Endothelial cell of hepatic sinusoid (primary cell): ENCODE measurements at regions not wholly inside any gene's neighbourhood (a gene's known extent, or its start where the extent isn't known, plus 50 kb on each side); places are given as distances from the start of the nearest gene placed in this dataset.

ENCODE experiments used
- in situ Hi-C: cut with HindIII; loops from 2 replicates; pipeline ENCODE4 v1.10.0; 2017; ENCODE audit warnings: low sequenced_read_pairs

- in situ Hi-C loops = no loop called here
Observed at GRCh38 chr12:113580437-113580836, 108.8 kb upstream of the LHX5 start.

- in situ Hi-C loops = no loop called here
Observed at GRCh38 chr12:113577464-113578129, 105.9 kb upstream of the LHX5 start.

GRCh38 chr12:113575386-113575785 lies 103.7 kb upstream of the LHX5 start:
- in situ Hi-C loops = no loop called here

- in situ Hi-C loops = no loop called here
Observed at GRCh38 chr12:113573148-113573547, 101.5 kb upstream of the LHX5 start.

GRCh38 chr12:113571713-113572112 lies 100.0 kb upstream of the LHX5 start:
- in situ Hi-C loops = no loop called here

- in situ Hi-C loops = no loop called here
Observed at GRCh38 chr12:113569806-113570205, 98.1 kb upstream of the LHX5 start.

GRCh38 chr12:113568021-113568420 lies 96.3 kb upstream of the LHX5 start:
- in situ Hi-C loops = no loop called here

- in situ Hi-C loops = no loop called here
Observed at GRCh38 chr12:113565368-113565767, 93.7 kb upstream of the LHX5 start.

- in situ Hi-C loops = no loop called here
Observed at GRCh38 chr12:113561068-113561780, 89.6 kb upstream of the LHX5 start.

- in situ Hi-C loops = no loop called here
Observed at GRCh38 chr12:113559466-113559865, 87.8 kb upstream of the LHX5 start.

GRCh38 chr12:113555226-113555625 lies 83.6 kb upstream of the LHX5 start:
- in situ Hi-C loops = no loop called here

GRCh38 chr12:113552760-113553159 lies 81.1 kb upstream of the LHX5 start:
- in situ Hi-C loops = loop anchor here (5.0 kb wide), 1 partner anchor 75 kb away; no protein-coding TSS in a partner anchor

- in situ Hi-C loops = loop anchor here (5.0 kb wide), 1 partner anchor 74 kb away; no protein-coding TSS in a partner anchor
Observed at GRCh38 chr12:113551563-113551962, 79.9 kb upstream of the LHX5 start.

GRCh38 chr12:113548467-113548866 lies 76.8 kb upstream of the LHX5 start:
- in situ Hi-C loops = no loop called here

GRCh38 chr12:113546916-113547863 lies 75.5 kb upstream of the LHX5 start:
- in situ Hi-C loops = no loop called here

- in situ Hi-C loops = no loop called here
Observed at GRCh38 chr12:113537751-113538087, 66.0 kb upstream of the LHX5 start.

GRCh38 chr12:113537046-113537750 lies 65.5 kb upstream of the LHX5 start:
- in situ Hi-C loops = no loop called here

GRCh38 chr12:113535100-113535499 lies 63.4 kb upstream of the LHX5 start:
- in situ Hi-C loops = no loop called here

- in situ Hi-C loops = no loop called here
Observed at GRCh38 chr12:113534555-113534954, 62.9 kb upstream of the LHX5 start.

GRCh38 chr12:113533842-113534375 lies 62.2 kb upstream of the LHX5 start:
- in situ Hi-C loops = no loop called here

GRCh38 chr12:113532292-113532691 lies 60.6 kb upstream of the LHX5 start:
- in situ Hi-C loops = no loop called here
